Vagina (tissue), 2 donors: ENCODE measurements at regions not wholly inside any gene's neighbourhood (a gene's known extent, or its start where the extent isn't known, plus 50 kb on each side); places are given as distances from the start of the nearest gene placed in this dataset.
A peak's percentile ranks its signal among the peaks of the same experiment; 100 is the strongest.

Experiments used
- DNase-seq, 2 donors: peaks; one replicate each; pipeline ENCODE4 v3.0.0-alpha.2; 2017; ENCODE audit errors: extremely low spot score in 2 of 2
- H3K27ac ChIP-seq: fragments of 200-600 bp; sonication (generic); one replicate; pipeline ENCODE4 v1.5.1; 2019
- H3K27me3 ChIP-seq: fragments of 200-600 bp; sonication (generic); one replicate; pipeline ENCODE4 v1.5.1; 2019
- H3K36me3 ChIP-seq, 2 donors: fragments of 200-600 bp; sonication (generic); one replicate each; pipeline ENCODE4 v1.5.1; 2017 to 2019
- H3K4me1 ChIP-seq: fragments of 200-600 bp; sonication (generic); one replicate; pipeline ENCODE4 v1.5.1; 2019
- H3K4me3 ChIP-seq, 2 donors: fragments of 200-600 bp; sonication (generic); 1 replicate in 1 of 2; 2 replicates in 1 of 2; pipeline ENCODE4 v1.5.1; 2016 to 2019
- H3K9me3 ChIP-seq: fragments of 200-600 bp; sonication (generic); one replicate; pipeline ENCODE4 v1.5.1; 2019
- CTCF ChIP-seq, 3 experiments: fragments of 450-650 bp in 2 of 3; fragments of 200-600 bp in 1 of 3; sonication (generic) in 1 of 3; IDR thresholded peaks; one replicate each; pipeline ENCODE4 v1.5.1; 2017 to 2019; ENCODE audit warnings: antibody characterized with exemption in 3 of 3, mild to moderate bottlenecking in 2 of 3, moderate library complexity in 2 of 3
- POLR2A ChIP-seq, 2 donors: fragments of 450-650 bp; IDR thresholded peaks; one replicate each; pipeline ENCODE4 v1.6.1; 2017; ENCODE audit warnings: antibody characterized with exemption in 2 of 2, mild to moderate bottlenecking in 2 of 2, moderate library complexity in 2 of 2
- POLR2AphosphoS5 ChIP-seq, 2 donors: sonication (generic); formaldehyde crosslinking; IDR thresholded peaks; one replicate each; pipeline ENCODE4 v1.9.0; 2017; ENCODE audit warnings: antibody characterized with exemption in 2 of 2, mild to moderate bottlenecking in 2 of 2, low read depth in 1 of 2; ENCODE audit not compliant: insufficient read depth in 1 of 2
- intact Hi-C: fragments of 100-400 bp; cut with DNase I; formaldehyde crosslinking; loops from one replicate; pipeline ENCODE4 v1.15.1; 2023

- Histone ChIP-seq H3K4me1 (peaks cover 15% of the 10 kb centered on the region), H3K36me3 (no peaks in the 10 kb centered on the region), H3K9me3 (no peaks in the 10 kb centered on the region), H3K4me3 (no peak overlapping the region), H3K27me3 (no peaks in the 10 kb centered on the region), H3K27ac (no peak overlapping the region)
- intact Hi-C loops, result no loop called here
- no peak for TF ChIP-seq POLR2AphosphoS5 (IDR thresholded peaks at IDR 0.05; ENCODE audit: insufficient read depth in 1 of 2, low read depth in 1 of 2)
- no peak for TF ChIP-seq POLR2A (IDR thresholded peaks at IDR 0.05)
- TF ChIP-seq CTCF (IDR thresholded peaks at IDR 0.05), result no peak
- DNase-seq, result no peak
These were observed 67.2 kb upstream of the ARHGAP29 start for GRCh38 chr1:94304553-94304952.

GRCh38 chr1:94303005-94303404 is 65.6 kb upstream of the ARHGAP29 start:
- H3K27ac ChIP-seq, result no peak overlapping the region
- TF ChIP-seq CTCF (IDR thresholded peaks at IDR 0.05) (no peak), POLR2A (IDR thresholded peaks at IDR 0.05) (no peak)
- no peaks in the 10 kb centered on the region for H3K9me3 ChIP-seq
- intact Hi-C loops, result no loop called here
- no peak overlapping the region for H3K4me3 ChIP-seq
- H3K36me3 ChIP-seq, result no peaks in the 10 kb centered on the region
- no peak for DNase-seq
- no peaks in the 10 kb centered on the region for H3K27me3 ChIP-seq
- H3K4me1 ChIP-seq, result peaks cover 22% of the 10 kb centered on the region

GRCh38 chr1:94302497-94302896 is 65.1 kb upstream of the ARHGAP29 start:
- no peak for TF ChIP-seq CTCF (IDR thresholded peaks at IDR 0.05)
- no peak for TF ChIP-seq POLR2AphosphoS5 (IDR thresholded peaks at IDR 0.05; ENCODE audit: insufficient read depth in 1 of 2, low read depth in 1 of 2)
- no peak for TF ChIP-seq POLR2A (IDR thresholded peaks at IDR 0.05)
- intact Hi-C loops, result no loop called here
- no peaks in the 10 kb centered on the region for H3K36me3 ChIP-seq
- DNase-seq, result no peak
- no peak overlapping the region for H3K4me3 ChIP-seq
- H3K9me3 ChIP-seq, result no peaks in the 10 kb centered on the region
- H3K27ac ChIP-seq, result no peak overlapping the region
- H3K27me3 ChIP-seq, result no peaks in the 10 kb centered on the region
- peaks cover 22% of the 10 kb centered on the region for H3K4me1 ChIP-seq

- DNase-seq, result no peak
These were observed 63.8 kb upstream of the ARHGAP29 start for GRCh38 chr1:94301186-94301585.

GRCh38 chr1:94300731-94301130 is 63.3 kb upstream of the ARHGAP29 start:
- no peaks in the 10 kb centered on the region for H3K9me3 ChIP-seq
- no peaks in the 10 kb centered on the region for H3K27me3 ChIP-seq
- H3K4me1 ChIP-seq, result peaks cover 22% of the 10 kb centered on the region
- TF ChIP-seq POLR2AphosphoS5 (IDR thresholded peaks at IDR 0.05; ENCODE audit: insufficient read depth in 1 of 2, low read depth in 1 of 2) (no peak), CTCF (IDR thresholded peaks at IDR 0.05) (no peak), POLR2A (IDR thresholded peaks at IDR 0.05) (no peak)
- H3K36me3 ChIP-seq, result no peaks in the 10 kb centered on the region
- peak overlapping the region; percentile 49 for H3K27ac ChIP-seq
- intact Hi-C loops, result no loop called here
- no peak overlapping the region for H3K4me3 ChIP-seq
- DNase-seq, result no peak

More at GRCh38 chr1:94301186-94301585, 63.8 kb upstream of the ARHGAP29 start:
- TF ChIP-seq POLR2AphosphoS5 (IDR thresholded peaks at IDR 0.05; ENCODE audit: insufficient read depth in 1 of 2, low read depth in 1 of 2) (no peak), CTCF (IDR thresholded peaks at IDR 0.05) (no peak), POLR2A (IDR thresholded peaks at IDR 0.05) (no peak)
- Histone ChIP-seq H3K9me3 (no peaks in the 10 kb centered on the region), H3K27ac (peak overlapping the region; percentile 49), H3K36me3 (no peaks in the 10 kb centered on the region), H3K4me1 (peaks cover 22% of the 10 kb centered on the region), H3K4me3 (no peak overlapping the region), H3K27me3 (no peaks in the 10 kb centered on the region)
- intact Hi-C loops, result no loop called here
